ENCODE measurements at regions not wholly inside any gene's neighbourhood (a gene's known extent, or its start where the extent isn't known, plus 50 kb on each side); places are given as distances from the start of the nearest gene placed in this dataset.
"Not testable (repeated sequence)": the region's sequence is repeated elsewhere in the genome, so short reads cannot be mapped to it uniquely, and the experiment has no call there.

DNA sequence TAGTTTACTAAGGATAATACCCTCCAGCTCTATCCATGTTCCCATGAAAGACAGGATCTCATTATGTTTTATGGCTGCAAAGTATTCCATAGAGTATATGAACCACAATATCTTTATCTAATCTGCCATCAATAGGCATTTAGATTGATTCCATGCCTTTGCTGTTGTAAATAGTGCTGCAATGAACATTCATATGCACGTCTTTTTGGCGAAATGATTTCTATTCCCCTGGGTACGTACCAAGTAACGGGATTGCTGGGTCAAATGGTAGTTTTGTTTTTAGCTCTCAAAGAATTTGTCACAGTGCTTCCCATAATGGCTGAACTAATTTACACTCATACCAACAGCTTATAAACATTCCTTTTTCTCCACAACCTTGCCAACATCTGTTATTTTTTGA, 750.9 kb downstream of the BRINP3 start:
- no peak for DNase-seq

DNA sequence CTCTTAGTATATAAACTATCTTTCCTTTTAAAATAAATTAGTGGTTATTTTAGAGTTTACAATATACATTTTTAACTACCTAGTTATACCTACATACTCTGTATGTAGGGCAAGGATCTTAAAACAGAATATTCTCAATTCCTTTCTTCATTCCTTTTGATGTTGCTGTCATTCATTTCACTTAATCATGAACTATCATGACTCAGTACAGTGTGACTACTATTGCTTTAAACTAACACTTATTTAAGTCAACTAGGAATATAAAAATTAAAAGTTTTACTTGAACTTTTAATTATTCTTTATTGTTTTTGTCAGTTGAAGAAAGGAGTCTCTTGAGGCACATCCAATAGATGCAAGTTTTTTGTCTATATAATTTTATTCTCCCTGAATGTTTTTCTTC, 726.4 kb downstream of the BRINP3 start:
- no peak for DNase-seq

GRCh38 chr1:189752461-189752995, 725.1 kb downstream of the BRINP3 start:
- DNase-seq = no peak

- not testable (repeated sequence) for DNase-seq
Observed at GRCh38 chr1:189755100-189755499, 722.6 kb downstream of the BRINP3 start.

- no peak for DNase-seq
Observed at GRCh38 chr1:189764391-189765320, 713.0 kb downstream of the BRINP3 start.

GRCh38 chr1:189769448-189769847, 708.2 kb downstream of the BRINP3 start:
- DNase-seq = no peak

- DNase-seq = no peak
Observed at GRCh38 chr1:189774721-189775287, 702.9 kb downstream of the BRINP3 start.

DNA sequence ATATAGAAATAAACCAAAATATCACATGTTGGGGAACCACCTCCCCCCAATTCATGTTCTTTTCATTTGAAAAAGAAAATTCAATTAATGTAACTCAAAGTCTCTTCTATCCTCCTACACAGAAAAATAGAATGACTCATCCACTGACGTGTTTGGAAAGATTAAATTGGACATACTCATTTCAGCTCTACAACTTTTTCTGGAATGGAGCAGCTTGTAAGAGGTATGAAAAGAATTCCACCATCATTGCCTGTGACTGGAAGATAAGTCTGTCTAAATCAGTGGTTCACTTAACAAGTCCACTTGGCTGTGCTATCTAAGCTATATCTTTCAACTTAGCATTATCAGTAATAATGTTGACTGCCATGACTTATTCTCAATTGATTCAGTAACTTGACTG, 702.3 kb downstream of the BRINP3 start:
- DNase-seq = no peak

- DNase-seq = no peak
Observed at GRCh38 chr1:189779034-189779433, 698.6 kb downstream of the BRINP3 start.

GRCh38 chr1:189782295-189782694, 695.4 kb downstream of the BRINP3 start:
- no peak for DNase-seq

GRCh38 chr1:189783456-189783855, 694.2 kb downstream of the BRINP3 start:
- no peak for DNase-seq

DNA sequence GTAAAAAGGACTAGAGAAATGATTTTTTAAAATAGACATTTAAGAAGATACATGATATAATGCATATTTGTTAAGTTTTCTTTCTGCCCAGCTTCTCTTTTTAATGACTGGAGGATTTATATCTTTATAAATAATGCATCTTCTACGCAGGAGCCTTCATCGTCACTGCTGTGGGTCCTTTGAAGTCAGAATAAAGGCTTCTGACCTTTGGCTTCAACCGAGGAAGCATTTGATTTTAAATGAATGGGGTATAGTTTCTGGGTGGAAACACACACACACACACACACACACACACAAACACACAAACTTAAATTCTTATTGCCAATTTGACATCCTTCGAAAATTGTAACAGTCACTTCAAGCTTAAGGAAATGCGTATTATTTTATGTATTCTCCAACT, 690.9 kb downstream of the BRINP3 start:
- no peak for DNase-seq

GRCh38 chr1:189787201-189787600, 690.5 kb downstream of the BRINP3 start:
- no peak for DNase-seq

DNA sequence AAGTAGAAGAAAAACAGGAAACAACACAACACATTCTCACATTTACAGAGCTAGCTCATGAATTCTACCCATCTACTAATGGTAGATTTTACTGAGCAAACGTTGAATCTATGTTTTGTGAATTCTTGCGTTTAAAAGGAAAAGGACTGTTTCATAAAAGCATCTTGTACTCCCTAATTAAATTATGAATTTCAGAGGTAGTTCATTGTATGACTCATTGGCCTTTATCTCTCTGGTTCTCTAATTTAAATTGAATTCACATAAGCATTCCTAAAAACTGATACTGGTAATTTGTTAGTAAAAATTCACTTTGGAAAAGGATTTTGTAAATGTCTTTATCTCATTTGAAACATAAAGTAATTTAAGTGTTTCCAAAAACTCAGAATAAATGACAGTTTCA, 687.3 kb downstream of the BRINP3 start:
- no peak for DNase-seq

DNA sequence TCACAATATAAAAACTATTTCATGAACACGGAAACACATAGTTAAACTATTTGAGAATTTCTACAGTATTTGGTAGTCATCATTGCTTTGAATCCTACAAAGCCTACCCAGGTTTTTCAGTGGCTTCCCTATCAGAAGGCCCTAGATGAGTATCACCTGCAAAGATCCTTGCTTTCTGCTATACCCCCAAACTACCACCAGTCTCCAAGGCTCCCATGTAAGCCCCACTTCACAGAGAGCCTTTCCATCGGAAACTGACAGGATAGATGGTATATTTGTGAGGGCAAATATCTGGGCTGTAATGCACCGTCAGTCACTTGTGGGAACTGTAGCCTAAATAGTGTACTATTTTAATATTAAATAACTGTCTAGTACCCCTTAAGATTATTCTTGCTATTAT, 674.3 kb downstream of the BRINP3 start:
- no peak for DNase-seq

- DNase-seq = no peak
Observed at GRCh38 chr1:189804352-189804751, 673.3 kb downstream of the BRINP3 start.

DNA sequence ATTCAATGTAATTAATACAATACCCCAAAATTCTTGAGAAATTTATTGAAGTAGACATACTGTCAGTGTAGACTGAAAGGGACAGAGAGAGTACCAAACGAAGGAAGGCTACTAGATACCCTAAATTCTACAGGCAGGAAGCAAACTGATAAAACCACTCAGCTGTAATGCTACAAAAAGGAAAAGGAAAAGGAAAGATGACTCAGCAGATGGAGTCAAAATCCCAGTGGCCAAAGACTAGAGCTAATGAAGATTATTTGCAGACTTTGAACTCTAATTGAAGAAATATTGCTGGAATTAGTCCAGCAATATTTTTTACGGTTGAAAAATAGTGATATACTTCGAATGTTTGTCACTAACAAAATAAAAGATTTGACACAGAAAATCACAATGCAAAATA, 671.9 kb downstream of the BRINP3 start:
- no peak for DNase-seq

- not testable (repeated sequence) for DNase-seq
Observed at GRCh38 chr1:189810639-189811038, 667.0 kb downstream of the BRINP3 start.

DNA sequence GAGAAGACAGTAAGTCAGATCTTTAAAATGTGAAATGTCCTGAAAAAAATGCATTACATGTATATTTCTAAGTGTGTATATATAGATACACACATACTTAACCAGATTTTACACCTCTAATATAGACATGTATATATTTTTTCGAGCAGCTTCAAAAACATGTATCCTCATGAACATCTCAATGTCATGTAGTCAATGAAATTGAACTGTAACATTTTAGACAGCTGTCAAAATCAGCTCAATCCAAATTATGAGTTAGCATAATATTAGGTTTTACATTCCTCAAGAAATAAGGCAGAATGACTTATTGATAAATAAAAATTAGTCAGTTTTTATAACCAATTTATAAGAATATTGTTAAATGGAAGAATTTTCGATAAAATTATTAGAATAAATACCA, 665.7 kb downstream of the BRINP3 start:
- no peak for DNase-seq

DNA sequence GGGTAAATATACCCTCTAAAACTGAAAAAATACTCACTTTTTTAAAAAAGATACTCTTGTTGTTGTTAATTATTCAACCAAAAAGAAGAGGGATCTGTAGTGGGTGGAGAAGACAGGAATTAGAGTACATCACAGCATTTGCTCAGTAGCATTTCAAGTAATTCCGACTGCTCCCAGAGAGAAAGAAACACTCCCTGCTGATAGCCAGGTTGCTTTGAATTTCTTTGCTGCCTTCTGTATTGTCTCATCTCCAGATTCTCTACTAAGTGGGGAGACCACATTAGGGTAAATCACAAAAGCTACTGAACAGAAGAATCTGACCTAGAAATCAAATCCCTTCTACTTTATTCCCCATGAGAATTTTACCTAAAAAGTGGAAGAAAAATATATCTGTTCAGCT, 661.1 kb downstream of the BRINP3 start:
- no peak for DNase-seq

GRCh38 chr1:189819751-189820150, 657.9 kb downstream of the BRINP3 start:
- DNase-seq = no peak

GRCh38 chr1:189821833-189822232, 655.8 kb downstream of the BRINP3 start:
- DNase-seq = no peak

DNA sequence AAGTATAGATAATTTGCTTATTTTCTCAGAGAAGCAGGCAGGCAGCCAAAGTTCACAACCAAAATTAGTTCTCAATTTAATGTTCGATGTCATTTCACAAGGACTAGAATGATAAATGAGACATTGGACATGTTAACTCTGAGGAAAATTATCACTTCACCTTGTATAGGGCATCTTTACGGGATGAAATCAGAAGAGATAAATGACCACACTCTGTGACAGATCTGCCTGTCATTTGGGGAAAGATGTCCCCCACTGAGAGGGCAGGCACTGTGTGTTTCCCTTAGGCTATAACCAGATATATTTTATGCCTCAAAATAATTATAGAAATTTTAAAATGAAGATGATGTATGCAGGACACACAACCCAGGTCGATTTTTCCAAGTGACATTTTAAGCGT, 642.9 kb downstream of the BRINP3 start:
- no peak for DNase-seq

- DNase-seq = no peak
Observed at GRCh38 chr1:189847613-189848012, 630.1 kb downstream of the BRINP3 start.
